ENCODE measurements at regions not wholly inside any gene's neighbourhood (a gene's known extent, or its start where the extent isn't known, plus 50 kb on each side); places are given as distances from the start of the nearest gene placed in this dataset.

GRCh38 chr2:57180678-57181077, 865.9 kb upstream of the VRK2 start:
- TF ChIP-seq CTCF (IDR thresholded peaks at IDR 0.05) (no peak), EZH2phosphoT487 (IDR thresholded peaks at IDR 0.05) (no peak)
